VCaP (cell line): ENCODE measurements at regions not wholly inside any gene's neighbourhood (a gene's known extent, or its start where the extent isn't known, plus 50 kb on each side); places are given as distances from the start of the nearest gene placed in this dataset.

Experiments
- H3K27ac ChIP-seq: fragments of 450-650 bp; 2 replicates; pipeline ENCODE4 v1.5.1; 2017
- TF ChIP-seq, protein P1 (sequence below): fragments of 450-650 bp; conservative IDR thresholded peaks from 2 replicates; pipeline ENCODE4 v1.5.1; 2017; ENCODE audit warnings: mild to moderate bottlenecking, moderate library complexity

- TF ChIP-seq, protein P1, sequence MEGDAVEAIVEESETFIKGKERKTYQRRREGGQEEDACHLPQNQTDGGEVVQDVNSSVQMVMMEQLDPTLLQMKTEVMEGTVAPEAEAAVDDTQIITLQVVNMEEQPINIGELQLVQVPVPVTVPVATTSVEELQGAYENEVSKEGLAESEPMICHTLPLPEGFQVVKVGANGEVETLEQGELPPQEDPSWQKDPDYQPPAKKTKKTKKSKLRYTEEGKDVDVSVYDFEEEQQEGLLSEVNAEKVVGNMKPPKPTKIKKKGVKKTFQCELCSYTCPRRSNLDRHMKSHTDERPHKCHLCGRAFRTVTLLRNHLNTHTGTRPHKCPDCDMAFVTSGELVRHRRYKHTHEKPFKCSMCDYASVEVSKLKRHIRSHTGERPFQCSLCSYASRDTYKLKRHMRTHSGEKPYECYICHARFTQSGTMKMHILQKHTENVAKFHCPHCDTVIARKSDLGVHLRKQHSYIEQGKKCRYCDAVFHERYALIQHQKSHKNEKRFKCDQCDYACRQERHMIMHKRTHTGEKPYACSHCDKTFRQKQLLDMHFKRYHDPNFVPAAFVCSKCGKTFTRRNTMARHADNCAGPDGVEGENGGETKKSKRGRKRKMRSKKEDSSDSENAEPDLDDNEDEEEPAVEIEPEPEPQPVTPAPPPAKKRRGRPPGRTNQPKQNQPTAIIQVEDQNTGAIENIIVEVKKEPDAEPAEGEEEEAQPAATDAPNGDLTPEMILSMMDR, result no peak
- H3K27ac ChIP-seq, result no peak overlapping the region
Measured at GRCh38 chr16:47888734-47889133, 267.1 kb downstream of the ABCC12 start.

DNA sequence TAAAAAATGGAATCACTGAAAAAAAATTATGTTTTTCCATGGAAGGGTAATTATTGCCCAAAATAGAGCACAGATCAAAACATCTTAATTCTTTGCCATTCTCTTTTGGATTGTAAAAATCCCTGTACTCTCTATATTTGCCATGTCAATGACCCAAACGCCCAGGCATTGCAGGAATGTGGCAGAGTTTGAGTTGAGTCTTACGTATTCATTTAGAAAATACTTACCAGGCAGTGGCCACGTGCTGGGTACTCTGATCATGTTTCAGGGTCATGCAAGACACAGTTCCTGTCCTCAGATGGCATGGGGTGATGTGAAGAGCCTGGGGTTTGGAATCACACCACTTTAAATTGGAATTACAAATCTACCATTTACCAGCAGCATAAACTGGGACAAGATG lies 267.7 kb downstream of the ABCC12 start:
- no peak overlapping the region for H3K27ac ChIP-seq
- TF ChIP-seq, protein P1, result no peak

- no peak overlapping the region for H3K27ac ChIP-seq
Measured at GRCh38 chr16:47887496-47887895, 268.3 kb downstream of the ABCC12 start.

GRCh38 chr16:47886631-47887415 lies 269.0 kb downstream of the ABCC12 start:
- TF ChIP-seq, protein P1, result no peak

More at GRCh38 chr16:47887496-47887895, 268.3 kb downstream of the ABCC12 start:
- TF ChIP-seq, protein P1, result no peak

GRCh38 chr16:47886139-47886538 lies 269.7 kb downstream of the ABCC12 start:
- TF ChIP-seq, protein P1, result no peak
- no peak overlapping the region for H3K27ac ChIP-seq

More at GRCh38 chr16:47886631-47887415, 269.0 kb downstream of the ABCC12 start:
- no peak overlapping the region for H3K27ac ChIP-seq

- TF ChIP-seq, protein P1, result no peak
- H3K27ac ChIP-seq, result no peak overlapping the region
Measured at GRCh38 chr16:47885489-47885888, 270.3 kb downstream of the ABCC12 start.

DNA sequence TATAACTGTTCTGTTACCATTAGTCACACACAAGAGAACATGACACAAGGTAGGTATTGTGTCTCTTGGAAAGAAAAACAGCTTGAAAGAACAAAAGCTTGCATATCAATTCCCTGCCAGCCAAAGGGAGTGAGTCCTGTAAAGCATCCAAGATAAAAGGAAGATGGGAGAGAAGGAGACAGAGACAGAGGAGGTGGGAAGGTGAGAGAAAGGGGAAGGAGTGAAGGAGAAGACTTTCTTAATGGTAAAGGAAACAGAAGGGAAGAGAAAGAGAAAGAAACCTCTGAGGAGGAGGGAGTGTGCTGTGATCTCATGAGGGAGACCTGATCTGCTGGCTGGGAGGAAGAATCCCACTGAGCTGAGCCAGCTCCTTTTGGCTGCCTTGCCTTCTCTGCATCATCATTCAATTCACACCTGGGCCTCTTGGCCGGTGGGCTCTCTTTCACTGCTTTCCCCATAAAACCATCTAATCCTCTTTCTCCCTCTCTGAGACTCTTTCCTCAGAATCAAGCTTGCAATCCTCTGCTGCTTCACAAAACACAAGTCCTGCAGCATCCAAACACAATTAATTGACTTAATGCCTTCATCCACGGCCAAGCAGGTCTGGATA lies 271.6 kb downstream of the ABCC12 start:
- no peak overlapping the region for H3K27ac ChIP-seq
- TF ChIP-seq, protein P1, result no peak
